ENCODE measurements at regions not wholly inside any gene's neighbourhood (a gene's known extent, or its start where the extent isn't known, plus 50 kb on each side); places are given as distances from the start of the nearest gene placed in this dataset.

DNA sequence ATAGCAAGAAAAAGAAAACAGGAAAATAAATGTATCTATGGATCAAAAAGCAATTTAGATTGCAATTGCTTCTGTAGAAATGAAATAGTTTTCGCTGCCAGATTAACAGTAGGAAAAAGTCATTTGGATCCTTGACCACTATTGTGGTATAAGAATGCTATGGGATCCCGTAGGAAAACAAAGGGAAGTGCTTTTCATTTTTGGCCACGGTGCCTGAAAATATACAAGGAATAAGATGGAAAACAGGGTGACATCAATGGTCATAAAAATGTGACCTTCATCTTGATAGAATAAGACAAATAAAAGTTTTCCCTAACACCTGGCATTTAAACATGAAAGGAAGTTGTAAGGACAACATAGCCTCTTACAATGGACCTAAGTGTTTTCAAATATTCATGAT, 622.8 kb downstream of the DACH1 start:
- Histone ChIP-seq H4K20me1 (ENCODE audit: control insufficient read depth, insufficient read depth, insufficient read length) (no peaks in the 10 kb centered on the region), H3K27ac (ENCODE audit: insufficient read length, low read depth, low read length) (no peak overlapping the region), H3K23me2 (ENCODE audit: insufficient read length, low read depth, low read length, poor library complexity, severe bottlenecking) (no peaks in the 10 kb centered on the region), H3K56ac (ENCODE audit: insufficient read length, low read depth, low read length) (no peak overlapping the region), H3K27me3 (ENCODE audit: insufficient read depth, low read length) (no peaks in the 10 kb centered on the region), H3K9ac (ENCODE audit: extremely low read depth, insufficient read length, low read length) (no peak overlapping the region), H3K4ac (ENCODE audit: low read depth, low read length) (no peak overlapping the region), H3K14ac (ENCODE audit: insufficient read depth, low read length) (no peak overlapping the region), H2BK12ac (ENCODE audit: insufficient read length, low read depth, low read length) (no peak overlapping the region), H3K4me2 (ENCODE audit: insufficient read depth, insufficient read length, low read length) (no peak overlapping the region), H3T11ph (ENCODE audit: low read length) (no peak overlapping the region), H2AFZ (ENCODE audit: low read length) (no peak overlapping the region), H4K8ac (replicated peaks; ENCODE audit: insufficient read length, low read depth, low read length) (no peak overlapping the region), H3K79me1 (ENCODE audit: insufficient read depth, low read depth, low read length, poor library complexity, severe bottlenecking) (no peaks in the 10 kb centered on the region), H3K4me1 (ENCODE audit: insufficient read depth, low read length) (no peaks in the 10 kb centered on the region), H2BK5ac (ENCODE audit: insufficient read length, low read length) (no peak overlapping the region), H2AK5ac (ENCODE audit: insufficient read length, low read length) (no peak overlapping the region), H3K9me3 (ENCODE audit: control insufficient read depth, low read depth, low read length) (no peaks in the 10 kb centered on the region), H3K18ac (ENCODE audit: insufficient read length, low read depth, low read length) (no peak overlapping the region), H2BK15ac (ENCODE audit: low read depth, low read length) (no peak overlapping the region), H2BK20ac (ENCODE audit: low read depth, low read length, poor library complexity, severe bottlenecking) (no peak overlapping the region), H4K91ac (ENCODE audit: insufficient read length, low read depth, low read length) (no peak overlapping the region), H2BK120ac (ENCODE audit: low read depth, low read length, poor library complexity, severe bottlenecking) (no peak overlapping the region), H4K5ac (ENCODE audit: insufficient read length, low read depth, low read length) (no peak overlapping the region), H3K79me2 (ENCODE audit: insufficient read depth, low read length) (no peaks in the 10 kb centered on the region), H3K23ac (ENCODE audit: insufficient read length, low read depth, low read length) (no peak overlapping the region)
- Mint-ChIP-seq H3K27me3 (ENCODE audit: low read depth) (no peaks in the 10 kb centered on the region), H3K9me3 (no peaks in the 10 kb centered on the region), H3K36me3 (ENCODE audit: insufficient read depth in 1 of 3, low read depth in 3 of 3) (no peaks in the 10 kb centered on the region), H3K4me1 (peaks cover 7 to 11% of the 10 kb centered on the region in 2 experiments; a peak in 3 of 4 replicates), H3K4me3 (no peak overlapping the region), H3K27ac (no peak overlapping the region)
- TF ChIP-seq, protein P1, sequence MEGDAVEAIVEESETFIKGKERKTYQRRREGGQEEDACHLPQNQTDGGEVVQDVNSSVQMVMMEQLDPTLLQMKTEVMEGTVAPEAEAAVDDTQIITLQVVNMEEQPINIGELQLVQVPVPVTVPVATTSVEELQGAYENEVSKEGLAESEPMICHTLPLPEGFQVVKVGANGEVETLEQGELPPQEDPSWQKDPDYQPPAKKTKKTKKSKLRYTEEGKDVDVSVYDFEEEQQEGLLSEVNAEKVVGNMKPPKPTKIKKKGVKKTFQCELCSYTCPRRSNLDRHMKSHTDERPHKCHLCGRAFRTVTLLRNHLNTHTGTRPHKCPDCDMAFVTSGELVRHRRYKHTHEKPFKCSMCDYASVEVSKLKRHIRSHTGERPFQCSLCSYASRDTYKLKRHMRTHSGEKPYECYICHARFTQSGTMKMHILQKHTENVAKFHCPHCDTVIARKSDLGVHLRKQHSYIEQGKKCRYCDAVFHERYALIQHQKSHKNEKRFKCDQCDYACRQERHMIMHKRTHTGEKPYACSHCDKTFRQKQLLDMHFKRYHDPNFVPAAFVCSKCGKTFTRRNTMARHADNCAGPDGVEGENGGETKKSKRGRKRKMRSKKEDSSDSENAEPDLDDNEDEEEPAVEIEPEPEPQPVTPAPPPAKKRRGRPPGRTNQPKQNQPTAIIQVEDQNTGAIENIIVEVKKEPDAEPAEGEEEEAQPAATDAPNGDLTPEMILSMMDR (conservative IDR thresholded peaks at IDR 0.05) = no peak
- no CpG with 5 or more reads among the region's 3 CpGs for whole genome bisulfite sequencing (ENCODE audit: extremely low coverage, insufficient read length, low lambda C conversion rate)
- DNase-seq = no peak
